Hepatocyte (in vitro differentiated cells): ENCODE measurements at regions not wholly inside any gene's neighbourhood (a gene's known extent, or its start where the extent isn't known, plus 50 kb on each side); places are given as distances from the start of the nearest gene placed in this dataset.

Source experiments
- DNase-seq: peaks from one replicate; pipeline ENCODE4 v3.0.0-alpha.2; 2016; ENCODE audit warnings: low spot score
- H2AFZ ChIP-seq: fragments of 200-600 bp; sonication (generic); 2 replicates; pipeline ENCODE4 v1.6.0; 2016; ENCODE audit warnings: antibody characterized with exemption, mild to moderate bottlenecking
- H3K27ac ChIP-seq: fragments of 200-600 bp; sonication (generic); 2 replicates; pipeline ENCODE4 v1.5.1; 2016; ENCODE audit warnings: mild to moderate bottlenecking
- H3K27me3 ChIP-seq: fragments of 200-600 bp; sonication (generic); 2 replicates; pipeline ENCODE4 v1.6.1; 2016
- H3K36me3 ChIP-seq: fragments of 200-600 bp; sonication (generic); replicated peaks from 2 replicates; pipeline ENCODE4 v1.5.1; 2016; ENCODE audit warnings: low read depth; ENCODE audit not compliant: insufficient read depth
- H3K4me1 ChIP-seq: fragments of 200-600 bp; sonication (generic); 2 replicates; pipeline ENCODE4 v1.5.1; 2016; ENCODE audit warnings: mild to moderate bottlenecking, moderate library complexity; ENCODE audit not compliant: insufficient read depth
- H3K4me2 ChIP-seq: fragments of 200-600 bp; sonication (generic); 2 replicates; pipeline ENCODE4 v1.6.0; 2016
- H3K4me3 ChIP-seq: fragments of 200-600 bp; sonication (generic); 2 replicates; pipeline ENCODE4 v1.5.1; 2016; ENCODE audit warnings: mild to moderate bottlenecking
- H3K79me2 ChIP-seq: fragments of 200-600 bp; sonication (generic); 2 replicates; pipeline ENCODE4 v1.6.0; 2017; ENCODE audit warnings: mild to moderate bottlenecking
- H3K9me2 ChIP-seq: fragments of 200-600 bp; sonication (generic); replicated peaks from 2 replicates; pipeline ENCODE4 v1.6.0; 2017; ENCODE audit warnings: mild to moderate bottlenecking; ENCODE audit not compliant: insufficient read depth
- H3K9me3 ChIP-seq: fragments of 200-600 bp; sonication (generic); 2 replicates; pipeline ENCODE4 v1.5.1; 2016; ENCODE audit warnings: low read depth, mild to moderate bottlenecking
- H4K20me1 ChIP-seq: fragments of 200-600 bp; sonication (generic); 2 replicates; pipeline ENCODE4 v1.6.0; 2016; ENCODE audit warnings: mild to moderate bottlenecking; ENCODE audit not compliant: insufficient read depth, poor library complexity, severe bottlenecking
- CTCF ChIP-seq: fragments of 200-600 bp; sonication (generic); IDR thresholded peaks from 2 replicates; pipeline ENCODE4 v1.5.1; 2016; ENCODE audit warnings: antibody characterized with exemption, mild to moderate bottlenecking; ENCODE audit not compliant: poor library complexity
- EZH2 ChIP-seq: fragments of 200-600 bp; sonication (generic); IDR thresholded peaks from 2 replicates; pipeline ENCODE4 v1.6.1; 2016; ENCODE audit warnings: antibody characterized with exemption, mild to moderate bottlenecking, borderline replicate concordance
- EZH2phosphoT487 ChIP-seq: fragments of 200-600 bp; sonication (generic); IDR thresholded peaks from one replicate; pipeline ENCODE4 v1.6.1; 2018; ENCODE audit warnings: antibody characterized with exemption, mild to moderate bottlenecking, low read depth, moderate library complexity; ENCODE audit not compliant: unreplicated experiment, severe bottlenecking
- WGBS: methylation state at CpG from one replicate; pipeline ENCODE4 v1.1.6; 2016; ENCODE audit warnings: low lambda C conversion rate; ENCODE audit errors: missing lambda C conversion rate; 5-methylcytosine and 5-hydroxymethylcytosine counted together

- no peak overlapping the region for H3K4me2 ChIP-seq
- no peak overlapping the region for H3K4me3 ChIP-seq
- WGBS = 94% methylated on average over 6 of the region's 6 CpGs
- H3K79me2 ChIP-seq = no peaks in the 10 kb centered on the region
- no peaks in the 10 kb centered on the region for H4K20me1 ChIP-seq
- no peak overlapping the region for H2AFZ ChIP-seq
- no peak for DNase-seq
- no peaks in the 10 kb centered on the region for H3K36me3 ChIP-seq
- no peaks in the 10 kb centered on the region for H3K27me3 ChIP-seq
- no peak for TF ChIP-seq EZH2phosphoT487
- no peak for TF ChIP-seq CTCF
- no peak for TF ChIP-seq EZH2
- H3K4me1 ChIP-seq = no peaks in the 10 kb centered on the region
- H3K9me2 ChIP-seq = no peaks in the 10 kb centered on the region
- H3K9me3 ChIP-seq = no peaks in the 10 kb centered on the region
- H3K27ac ChIP-seq = no peak overlapping the region
These were observed 225.4 kb upstream of the TSHZ2 start for GRCh38 chr20:52746770-52747169.

GRCh38 chr20:52746190-52746589, 226.0 kb upstream of the TSHZ2 start:
- H3K4me2 ChIP-seq = no peak overlapping the region
- no peaks in the 10 kb centered on the region for H4K20me1 ChIP-seq
- no peak overlapping the region for H3K27ac ChIP-seq
- no peak overlapping the region for H3K4me3 ChIP-seq
- WGBS = 41% methylated on average over 6 of the region's 6 CpGs
- no peak for DNase-seq
- H3K79me2 ChIP-seq = no peaks in the 10 kb centered on the region
- no peak for TF ChIP-seq CTCF
- TF ChIP-seq EZH2 = no peak
- no peak for TF ChIP-seq EZH2phosphoT487
- no peaks in the 10 kb centered on the region for H3K9me2 ChIP-seq
- no peaks in the 10 kb centered on the region for H3K36me3 ChIP-seq
- no peaks in the 10 kb centered on the region for H3K27me3 ChIP-seq
- H3K9me3 ChIP-seq = no peaks in the 10 kb centered on the region
- no peak overlapping the region for H2AFZ ChIP-seq
- no peaks in the 10 kb centered on the region for H3K4me1 ChIP-seq

GRCh38 chr20:52744441-52744840, 227.7 kb upstream of the TSHZ2 start:
- Histone ChIP-seq H4K20me1 (no peaks in the 10 kb centered on the region), H3K36me3 (no peaks in the 10 kb centered on the region), H3K9me2 (no peaks in the 10 kb centered on the region), H3K4me2 (no peak overlapping the region), H2AFZ (no peak overlapping the region), H3K4me1 (no peaks in the 10 kb centered on the region), H3K9me3 (no peaks in the 10 kb centered on the region), H3K4me3 (no peak overlapping the region), H3K27me3 (no peaks in the 10 kb centered on the region), H3K79me2 (no peaks in the 10 kb centered on the region), H3K27ac (no peak overlapping the region)
- TF ChIP-seq CTCF = no peak
- TF ChIP-seq EZH2phosphoT487 = no peak
- no peak for TF ChIP-seq EZH2
- WGBS = 71% methylated on average over 3 of the region's 3 CpGs
- no peak for DNase-seq

- WGBS = 88% methylated on average over 6 of the region's 6 CpGs
- Histone ChIP-seq H3K9me2 (no peaks in the 10 kb centered on the region), H3K79me2 (no peaks in the 10 kb centered on the region), H3K36me3 (no peaks in the 10 kb centered on the region), H3K27ac (no peak overlapping the region), H2AFZ (no peak overlapping the region), H3K4me1 (no peaks in the 10 kb centered on the region), H3K9me3 (no peaks in the 10 kb centered on the region), H4K20me1 (no peaks in the 10 kb centered on the region), H3K4me2 (no peak overlapping the region), H3K4me3 (no peak overlapping the region), H3K27me3 (no peaks in the 10 kb centered on the region)
- DNase-seq = no peak
- no peak for TF ChIP-seq EZH2
- no peak for TF ChIP-seq CTCF
- TF ChIP-seq EZH2phosphoT487 = no peak
These were observed 234.1 kb upstream of the TSHZ2 start for GRCh38 chr20:52738081-52738480.
